SK-N-SH (cell line): ENCODE measurements at regions not wholly inside any gene's neighbourhood (a gene's known extent, or its start where the extent isn't known, plus 50 kb on each side); places are given as distances from the start of the nearest gene placed in this dataset.

Experiments
- EP300 ChIP-seq, 2 experiments: IDR thresholded peaks; 2 replicates each; pipeline versions ENCODE4 v1.4.0 to v1.6.1; 2012; ENCODE audit warnings: borderline replicate concordance in 1 of 2, low read depth in 1 of 2, low read length in 1 of 2
- EZH2phosphoT487 ChIP-seq: fragments of 200-600 bp; sonication (generic); IDR thresholded peaks from 2 replicates; pipeline ENCODE4 v1.6.1; 2017; ENCODE audit warnings: low read depth, mixed run types, mild to moderate bottlenecking, antibody characterized with exemption, moderate library complexity, borderline replicate concordance
- FOSL2 ChIP-seq: IDR thresholded peaks from 2 replicates; pipeline ENCODE4 v1.4.0; 2012; ENCODE audit warnings: low read depth, mild to moderate bottlenecking, moderate library complexity, borderline replicate concordance
- FOXJ3 ChIP-seq: sonication (generic); formaldehyde crosslinking; IDR thresholded peaks from 2 replicates; pipeline ENCODE4 v1.5.1; 2020; ENCODE audit warnings: mild to moderate bottlenecking, missing genetic modification reagents
- FOXM1 ChIP-seq: IDR thresholded peaks from 2 replicates; pipeline ENCODE4 v1.4.0; 2012; ENCODE audit warnings: low read depth, mild to moderate bottlenecking
- GABPA ChIP-seq: IDR thresholded peaks from 2 replicates; pipeline ENCODE4 v1.4.0; 2012; ENCODE audit warnings: low read depth, mild to moderate bottlenecking
- GATA2 ChIP-seq: sonication (generic); formaldehyde crosslinking; IDR thresholded peaks from 2 replicates; pipeline ENCODE4 v1.5.0; 2020; ENCODE audit warnings: mild to moderate bottlenecking, missing genetic modification reagents
- MEF2A ChIP-seq: IDR thresholded peaks from 2 replicates; pipeline ENCODE4 v1.4.0; 2012; ENCODE audit warnings: low read depth, borderline replicate concordance
- MXI1 ChIP-seq: IDR thresholded peaks from 2 replicates; pipeline ENCODE4 v1.6.1; 2012; ENCODE audit warnings: mild to moderate bottlenecking, low read depth, low read length, improper control_type of control experiment
- NFIC ChIP-seq: IDR thresholded peaks from 2 replicates; pipeline ENCODE4 v1.4.0; 2012; ENCODE audit warnings: borderline replicate concordance
- POLR2AphosphoS5 ChIP-seq: IDR thresholded peaks from 2 replicates; pipeline ENCODE4 v1.6.1; 2012; ENCODE audit warnings: low read depth, low read length
- RFX5 ChIP-seq: IDR thresholded peaks from 2 replicates; pipeline ENCODE4 v1.6.1; 2012; ENCODE audit warnings: mild to moderate bottlenecking, improper control_type of control experiment, low read length
- TCF12 ChIP-seq: IDR thresholded peaks from 2 replicates; pipeline ENCODE4 v1.4.0; 2012
- USF2 ChIP-seq: fragments of 150-350 bp; IDR thresholded peaks from 2 replicates; pipeline ENCODE4 v1.6.1; 2017; ENCODE audit warnings: antibody characterized with exemption, low read length, low read depth, borderline replicate concordance
- YY1 ChIP-seq: IDR thresholded peaks from 2 replicates; pipeline ENCODE4 v1.4.0; 2012; ENCODE audit warnings: low read depth, mild to moderate bottlenecking
- ZBTB33 ChIP-seq: IDR thresholded peaks from 2 replicates; pipeline ENCODE4 v1.4.0; 2012; ENCODE audit warnings: low read depth, borderline replicate concordance
- TF ChIP-seq, protein P1 (sequence below): fragments of 150-350 bp; IDR thresholded peaks from 2 replicates; pipeline ENCODE4 v1.6.1; 2016; ENCODE audit warnings: mild to moderate bottlenecking, low read depth, low read length
- TF ChIP-seq, protein P2 (sequence below): IDR thresholded peaks from 2 replicates; pipeline ENCODE4 v1.6.1; 2012; ENCODE audit warnings: mild to moderate bottlenecking, low read depth, low read length, moderate library complexity

DNA sequence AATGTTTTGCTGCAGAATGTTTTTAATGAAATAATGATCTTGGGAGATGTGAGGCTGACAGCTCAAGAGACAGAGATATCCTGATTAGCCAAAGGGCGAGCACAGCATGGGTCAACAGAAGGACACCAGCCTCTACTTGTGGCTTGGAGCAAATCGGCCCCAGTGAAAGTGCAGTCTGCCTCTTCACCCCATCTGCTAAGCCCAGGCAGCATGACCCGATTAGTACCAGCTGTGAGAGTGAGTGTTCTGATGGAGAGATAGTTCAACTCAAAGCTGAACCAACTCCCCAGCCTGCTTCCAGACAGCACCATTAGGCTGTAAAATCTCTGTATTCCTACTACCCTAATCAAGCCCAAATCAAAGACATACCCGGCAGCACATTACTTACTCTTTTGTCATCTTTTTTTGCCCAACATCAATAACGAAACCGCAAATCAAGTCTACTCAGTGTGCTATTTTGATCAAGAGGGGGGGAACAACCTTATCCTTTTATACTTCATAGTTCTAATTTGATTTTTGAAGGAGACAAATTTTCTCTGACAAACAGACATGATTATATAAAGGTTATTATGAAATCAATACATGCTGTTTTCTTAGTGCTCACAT lies 514.1 kb upstream of the NRSN1 start (continued):
- no peak for TF ChIP-seq USF2
- TF ChIP-seq GABPA: no peak
- peak in 1 of 2 experiments; percentile 99; a peak in 2 of 4 replicates for TF ChIP-seq EP300 (IDR thresholded peaks at IDR 0.05; ENCODE audit: borderline replicate concordance in 1 of 2, low read depth in 1 of 2, low read length in 1 of 2)
- TF ChIP-seq, protein P1, sequence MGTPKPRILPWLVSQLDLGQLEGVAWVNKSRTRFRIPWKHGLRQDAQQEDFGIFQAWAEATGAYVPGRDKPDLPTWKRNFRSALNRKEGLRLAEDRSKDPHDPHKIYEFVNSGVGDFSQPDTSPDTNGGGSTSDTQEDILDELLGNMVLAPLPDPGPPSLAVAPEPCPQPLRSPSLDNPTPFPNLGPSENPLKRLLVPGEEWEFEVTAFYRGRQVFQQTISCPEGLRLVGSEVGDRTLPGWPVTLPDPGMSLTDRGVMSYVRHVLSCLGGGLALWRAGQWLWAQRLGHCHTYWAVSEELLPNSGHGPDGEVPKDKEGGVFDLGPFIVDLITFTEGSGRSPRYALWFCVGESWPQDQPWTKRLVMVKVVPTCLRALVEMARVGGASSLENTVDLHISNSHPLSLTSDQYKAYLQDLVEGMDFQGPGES: no peak
- peak; percentile 47; the same call in 1 of the 2 replicates for TF ChIP-seq POLR2AphosphoS5
- TF ChIP-seq YY1: no peak
- TF ChIP-seq EZH2phosphoT487: no peak
- TF ChIP-seq NFIC: no peak
- TF ChIP-seq GATA2: peak; percentile 100
- TF ChIP-seq FOXM1: no peak
- TF ChIP-seq TCF12: peak; percentile 58
- TF ChIP-seq ZBTB33: no peak
- no peak for TF ChIP-seq MEF2A
- TF ChIP-seq, protein P2, sequence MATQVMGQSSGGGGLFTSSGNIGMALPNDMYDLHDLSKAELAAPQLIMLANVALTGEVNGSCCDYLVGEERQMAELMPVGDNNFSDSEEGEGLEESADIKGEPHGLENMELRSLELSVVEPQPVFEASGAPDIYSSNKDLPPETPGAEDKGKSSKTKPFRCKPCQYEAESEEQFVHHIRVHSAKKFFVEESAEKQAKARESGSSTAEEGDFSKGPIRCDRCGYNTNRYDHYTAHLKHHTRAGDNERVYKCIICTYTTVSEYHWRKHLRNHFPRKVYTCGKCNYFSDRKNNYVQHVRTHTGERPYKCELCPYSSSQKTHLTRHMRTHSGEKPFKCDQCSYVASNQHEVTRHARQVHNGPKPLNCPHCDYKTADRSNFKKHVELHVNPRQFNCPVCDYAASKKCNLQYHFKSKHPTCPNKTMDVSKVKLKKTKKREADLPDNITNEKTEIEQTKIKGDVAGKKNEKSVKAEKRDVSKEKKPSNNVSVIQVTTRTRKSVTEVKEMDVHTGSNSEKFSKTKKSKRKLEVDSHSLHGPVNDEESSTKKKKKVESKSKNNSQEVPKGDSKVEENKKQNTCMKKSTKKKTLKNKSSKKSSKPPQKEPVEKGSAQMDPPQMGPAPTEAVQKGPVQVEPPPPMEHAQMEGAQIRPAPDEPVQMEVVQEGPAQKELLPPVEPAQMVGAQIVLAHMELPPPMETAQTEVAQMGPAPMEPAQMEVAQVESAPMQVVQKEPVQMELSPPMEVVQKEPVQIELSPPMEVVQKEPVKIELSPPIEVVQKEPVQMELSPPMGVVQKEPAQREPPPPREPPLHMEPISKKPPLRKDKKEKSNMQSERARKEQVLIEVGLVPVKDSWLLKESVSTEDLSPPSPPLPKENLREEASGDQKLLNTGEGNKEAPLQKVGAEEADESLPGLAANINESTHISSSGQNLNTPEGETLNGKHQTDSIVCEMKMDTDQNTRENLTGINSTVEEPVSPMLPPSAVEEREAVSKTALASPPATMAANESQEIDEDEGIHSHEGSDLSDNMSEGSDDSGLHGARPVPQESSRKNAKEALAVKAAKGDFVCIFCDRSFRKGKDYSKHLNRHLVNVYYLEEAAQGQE: no peak
- peak; percentile 97 for TF ChIP-seq FOXJ3 (CRISPR knock-in tag)
- TF ChIP-seq FOSL2: no peak
- TF ChIP-seq RFX5: no peak; the same call in 1 of the 2 replicates
- TF ChIP-seq MXI1: peak; percentile 66
- TF ChIP-seq, all 33 proteins: peak for 11
